ENCODE measurements at regions not wholly inside any gene's neighbourhood (a gene's known extent, or its start where the extent isn't known, plus 50 kb on each side); places are given as distances from the start of the nearest gene placed in this dataset.

DNA sequence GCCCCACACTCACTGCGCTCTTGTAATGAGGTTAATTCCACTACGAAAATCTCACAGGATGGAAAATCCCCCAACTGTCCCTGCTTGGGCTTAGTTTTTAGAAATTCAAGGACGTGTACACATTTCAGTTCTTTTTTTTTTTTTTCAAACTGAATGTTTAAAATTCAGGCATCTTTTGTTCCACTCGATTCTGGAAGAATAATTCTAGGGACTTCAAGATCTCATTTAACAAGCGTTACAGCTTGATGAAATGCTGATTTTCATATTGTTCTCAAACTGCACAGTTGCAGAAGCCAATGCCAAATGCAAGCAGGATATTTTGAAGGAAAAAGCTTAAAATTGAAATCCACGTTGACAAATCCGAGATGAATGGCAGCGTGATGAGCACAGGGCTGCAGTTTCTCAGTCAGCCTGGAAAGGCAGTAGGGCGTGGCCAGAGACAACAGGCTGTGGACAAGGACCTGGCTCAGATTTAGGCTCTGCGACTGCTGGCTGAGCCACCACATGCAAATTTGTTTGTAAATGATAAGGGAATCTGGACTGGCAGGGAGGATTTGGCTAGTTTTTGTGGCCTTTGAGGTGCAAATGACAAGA, 128.1 kb upstream of the MYCN start:
- TF ChIP-seq, protein P1, sequence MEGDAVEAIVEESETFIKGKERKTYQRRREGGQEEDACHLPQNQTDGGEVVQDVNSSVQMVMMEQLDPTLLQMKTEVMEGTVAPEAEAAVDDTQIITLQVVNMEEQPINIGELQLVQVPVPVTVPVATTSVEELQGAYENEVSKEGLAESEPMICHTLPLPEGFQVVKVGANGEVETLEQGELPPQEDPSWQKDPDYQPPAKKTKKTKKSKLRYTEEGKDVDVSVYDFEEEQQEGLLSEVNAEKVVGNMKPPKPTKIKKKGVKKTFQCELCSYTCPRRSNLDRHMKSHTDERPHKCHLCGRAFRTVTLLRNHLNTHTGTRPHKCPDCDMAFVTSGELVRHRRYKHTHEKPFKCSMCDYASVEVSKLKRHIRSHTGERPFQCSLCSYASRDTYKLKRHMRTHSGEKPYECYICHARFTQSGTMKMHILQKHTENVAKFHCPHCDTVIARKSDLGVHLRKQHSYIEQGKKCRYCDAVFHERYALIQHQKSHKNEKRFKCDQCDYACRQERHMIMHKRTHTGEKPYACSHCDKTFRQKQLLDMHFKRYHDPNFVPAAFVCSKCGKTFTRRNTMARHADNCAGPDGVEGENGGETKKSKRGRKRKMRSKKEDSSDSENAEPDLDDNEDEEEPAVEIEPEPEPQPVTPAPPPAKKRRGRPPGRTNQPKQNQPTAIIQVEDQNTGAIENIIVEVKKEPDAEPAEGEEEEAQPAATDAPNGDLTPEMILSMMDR (IDR thresholded peaks at IDR 0.05), result no peak
- TF ChIP-seq POLR2A (IDR thresholded peaks at IDR 0.05), result no peak

All from body of pancreas (tissue), 4 donors.